Activated T-helper 17 cell treated with anti-CD3 and anti-CD28 coated beads, Interleukin-2, amount 50 U/mL, for 72 hours (primary cell): ENCODE measurements at regions not wholly inside any gene's neighbourhood (a gene's known extent, or its start where the extent isn't known, plus 50 kb on each side); places are given as distances from the start of the nearest gene placed in this dataset.

ENCODE experiments used
- ATAC-seq: fragments of 150-1000 bp; cut with Tn5 transposase; replicated peaks from 2 replicates; pipeline ENCODE4 v1.10.0; 2021; ENCODE audit warnings: mild to moderate bottlenecking, moderate library complexity
- H3K27ac Mint-ChIP-seq: one replicate; pipeline ENCODE4 v1.8.0; 2022; ENCODE audit warnings: mixed read lengths
- H3K27me3 Mint-ChIP-seq: one replicate; pipeline ENCODE4 v1.8.0; 2022; ENCODE audit warnings: mixed read lengths
- H3K36me3 Mint-ChIP-seq: one replicate; pipeline ENCODE4 v1.8.0; 2022; ENCODE audit warnings: low read depth, mild to moderate bottlenecking, mixed read lengths
- H3K4me1 Mint-ChIP-seq: one replicate; pipeline ENCODE4 v1.8.0; 2022; ENCODE audit warnings: mixed read lengths
- H3K4me3 Mint-ChIP-seq: one replicate; pipeline ENCODE4 v1.8.0; 2022; ENCODE audit warnings: mild to moderate bottlenecking, mixed read lengths
- H3K9me3 Mint-ChIP-seq: one replicate; pipeline ENCODE4 v1.8.0; 2022; ENCODE audit warnings: mixed read lengths

DNA sequence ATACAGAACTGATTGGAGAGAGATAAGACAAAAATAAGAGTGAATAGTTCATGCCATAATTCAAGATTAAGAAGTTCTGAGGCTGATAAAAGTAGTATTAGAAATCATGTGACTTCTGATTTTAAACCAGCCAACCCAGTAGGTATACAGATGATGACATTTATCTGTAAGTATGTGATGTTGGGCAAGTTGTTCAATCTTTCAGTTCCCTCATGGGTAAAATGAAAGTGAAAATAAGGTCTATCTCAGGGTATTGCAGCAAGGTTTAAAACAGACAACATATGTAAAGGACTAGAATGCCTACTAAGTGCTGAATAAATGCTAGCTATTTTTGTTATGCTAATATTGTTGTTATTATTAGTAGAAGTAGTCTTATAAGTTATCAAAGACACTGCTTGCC lies 1055.7 kb downstream of the NAALADL2 start:
- peaks cover 8% of the 10 kb centered on the region for H3K9me3 Mint-ChIP-seq
- no peaks in the 10 kb centered on the region for H3K4me1 Mint-ChIP-seq
- H3K4me3 Mint-ChIP-seq = no peak overlapping the region
- no peak for ATAC-seq
- H3K27ac Mint-ChIP-seq = no peak overlapping the region
- H3K27me3 Mint-ChIP-seq = no peaks in the 10 kb centered on the region
- H3K36me3 Mint-ChIP-seq = no peaks in the 10 kb centered on the region

DNA sequence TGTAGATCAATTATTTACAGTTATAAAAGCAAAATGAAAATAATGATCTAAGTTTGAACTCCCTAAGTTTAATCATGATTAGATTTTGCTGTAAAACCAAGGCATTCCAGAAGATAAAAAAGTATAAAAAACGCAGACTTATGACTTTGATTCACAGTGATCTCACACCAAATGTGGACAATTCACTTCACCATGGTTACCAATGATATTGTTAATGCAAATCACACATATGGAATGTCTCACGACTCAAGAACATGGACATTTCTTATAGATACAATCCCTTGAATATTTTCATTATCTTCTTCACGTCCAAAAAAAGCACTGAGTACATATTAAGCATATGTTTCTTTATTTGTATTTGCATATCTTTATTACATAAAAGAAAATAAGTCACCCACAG lies 1054.2 kb downstream of the NAALADL2 start:
- H3K4me1 Mint-ChIP-seq = no peaks in the 10 kb centered on the region
- no peak overlapping the region for H3K4me3 Mint-ChIP-seq
- no peak for ATAC-seq
- H3K9me3 Mint-ChIP-seq = peaks cover 6% of the 10 kb centered on the region
- H3K36me3 Mint-ChIP-seq = no peaks in the 10 kb centered on the region
- H3K27me3 Mint-ChIP-seq = no peaks in the 10 kb centered on the region
- H3K27ac Mint-ChIP-seq = no peak overlapping the region

GRCh38 chr3:175911937-175912336 lies 1052.8 kb downstream of the NAALADL2 start:
- no peaks in the 10 kb centered on the region for H3K4me1 Mint-ChIP-seq
- peaks cover 3% of the 10 kb centered on the region for H3K9me3 Mint-ChIP-seq
- H3K27ac Mint-ChIP-seq = no peak overlapping the region
- H3K27me3 Mint-ChIP-seq = no peaks in the 10 kb centered on the region
- no peak overlapping the region for H3K4me3 Mint-ChIP-seq
- no peak for ATAC-seq
- no peaks in the 10 kb centered on the region for H3K36me3 Mint-ChIP-seq

DNA sequence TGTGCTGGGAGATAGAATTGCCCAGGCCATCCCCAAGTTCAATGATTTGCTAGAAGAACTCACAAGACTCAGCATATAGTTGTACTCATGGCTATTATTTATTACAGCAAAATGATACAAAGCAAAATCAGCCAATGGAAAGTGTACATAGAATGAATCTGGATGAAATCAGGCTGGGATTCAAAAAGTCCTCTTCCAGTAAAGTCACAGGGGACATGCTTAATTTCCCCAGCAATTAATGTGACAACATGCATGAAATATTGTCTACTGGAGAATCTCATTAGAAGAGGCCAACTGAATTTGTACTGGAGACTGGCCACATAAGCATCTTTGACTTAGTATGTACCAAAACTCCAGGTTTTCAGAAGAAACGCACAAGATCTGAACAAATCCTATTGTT lies 1043.1 kb downstream of the NAALADL2 start:
- Mint-ChIP-seq H3K9me3 (peaks cover 5% of the 10 kb centered on the region), H3K27ac (no peak overlapping the region), H3K27me3 (no peaks in the 10 kb centered on the region), H3K36me3 (no peaks in the 10 kb centered on the region), H3K4me1 (no peaks in the 10 kb centered on the region), H3K4me3 (no peak overlapping the region)
- ATAC-seq = no peak

- no peak overlapping the region for H3K4me3 Mint-ChIP-seq
- H3K4me1 Mint-ChIP-seq = no peaks in the 10 kb centered on the region
- H3K27me3 Mint-ChIP-seq = no peaks in the 10 kb centered on the region
- H3K27ac Mint-ChIP-seq = no peak overlapping the region
- H3K9me3 Mint-ChIP-seq = no peaks in the 10 kb centered on the region
- no peaks in the 10 kb centered on the region for H3K36me3 Mint-ChIP-seq
- no peak for ATAC-seq
Measured at GRCh38 chr3:175898194-175898593, 1039.1 kb downstream of the NAALADL2 start.

DNA sequence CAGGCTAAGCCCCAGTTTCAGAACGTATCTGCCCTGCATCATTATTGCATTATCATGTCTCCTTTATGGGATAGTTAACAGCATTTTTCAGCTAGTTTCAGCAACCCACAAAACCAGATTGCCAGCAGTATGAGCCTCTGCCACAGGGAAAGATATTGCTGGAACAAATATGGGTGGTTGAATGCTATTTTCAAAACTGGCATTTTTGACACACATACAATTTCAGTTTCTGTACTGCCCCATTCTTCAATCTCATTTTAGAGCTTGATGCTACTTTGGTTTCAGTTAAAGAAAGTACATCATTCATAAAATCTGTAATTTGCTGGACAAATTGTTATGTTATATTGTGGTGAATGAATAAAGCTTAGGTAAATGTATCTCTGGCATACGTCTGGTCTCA lies 1037.5 kb downstream of the NAALADL2 start:
- Mint-ChIP-seq H3K27ac (no peak overlapping the region), H3K4me3 (no peak overlapping the region), H3K9me3 (no peaks in the 10 kb centered on the region), H3K27me3 (no peaks in the 10 kb centered on the region), H3K4me1 (no peaks in the 10 kb centered on the region), H3K36me3 (no peaks in the 10 kb centered on the region)
- ATAC-seq = no peak

GRCh38 chr3:175895731-175896130 lies 1036.6 kb downstream of the NAALADL2 start:
- no peak overlapping the region for H3K27ac Mint-ChIP-seq
- H3K27me3 Mint-ChIP-seq = no peaks in the 10 kb centered on the region
- no peaks in the 10 kb centered on the region for H3K36me3 Mint-ChIP-seq
- H3K9me3 Mint-ChIP-seq = no peaks in the 10 kb centered on the region
- no peak overlapping the region for H3K4me3 Mint-ChIP-seq
- no peak for ATAC-seq
- H3K4me1 Mint-ChIP-seq = no peaks in the 10 kb centered on the region

DNA sequence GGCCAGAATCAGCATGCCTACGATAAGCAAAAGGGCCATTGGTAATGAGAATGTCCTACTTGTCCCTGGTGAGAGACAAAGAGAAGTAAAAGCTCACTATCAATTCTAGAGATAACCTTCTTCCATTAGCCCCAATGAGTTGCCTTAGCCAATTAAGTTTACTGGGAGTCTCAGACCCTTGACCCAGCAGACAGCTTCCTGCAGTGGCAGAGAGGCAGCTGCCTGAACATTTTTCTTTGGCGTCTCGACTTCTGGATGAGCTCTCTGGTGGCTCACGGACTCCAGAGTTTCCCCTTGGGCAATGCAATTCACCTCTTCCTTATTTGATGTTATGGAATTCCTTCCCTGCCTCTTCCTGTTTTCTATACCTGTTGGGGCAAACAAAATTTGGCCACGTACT lies 1034.4 kb downstream of the NAALADL2 start:
- H3K27me3 Mint-ChIP-seq = no peaks in the 10 kb centered on the region
- H3K4me3 Mint-ChIP-seq = no peak overlapping the region
- H3K4me1 Mint-ChIP-seq = no peaks in the 10 kb centered on the region
- no peak overlapping the region for H3K27ac Mint-ChIP-seq
- no peaks in the 10 kb centered on the region for H3K9me3 Mint-ChIP-seq
- ATAC-seq = no peak
- no peaks in the 10 kb centered on the region for H3K36me3 Mint-ChIP-seq

DNA sequence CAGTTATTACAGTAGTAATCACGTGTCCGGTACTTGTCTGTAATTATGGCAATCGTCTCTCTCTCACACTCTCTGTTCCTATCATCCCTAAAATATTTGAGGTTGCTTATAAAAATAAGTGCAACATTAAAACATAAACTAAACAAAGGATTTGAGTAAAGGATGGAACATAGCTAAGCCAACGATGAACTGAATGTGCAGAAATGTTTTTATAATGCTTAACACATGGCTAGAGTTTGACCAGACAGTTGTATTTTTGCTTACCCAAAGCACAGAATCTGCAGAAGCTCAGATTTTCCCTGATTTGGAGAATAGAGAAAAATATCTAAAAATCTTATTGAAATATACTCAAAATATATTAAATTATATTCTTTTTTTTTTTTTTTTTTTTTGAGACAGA lies 1030.9 kb downstream of the NAALADL2 start:
- no peak overlapping the region for H3K4me3 Mint-ChIP-seq
- H3K36me3 Mint-ChIP-seq = no peaks in the 10 kb centered on the region
- ATAC-seq = no peak
- H3K27ac Mint-ChIP-seq = no peak overlapping the region
- H3K4me1 Mint-ChIP-seq = no peaks in the 10 kb centered on the region
- H3K27me3 Mint-ChIP-seq = no peaks in the 10 kb centered on the region
- H3K9me3 Mint-ChIP-seq = no peaks in the 10 kb centered on the region

GRCh38 chr3:175885231-175885766 lies 1026.2 kb downstream of the NAALADL2 start:
- no peak for ATAC-seq
- Mint-ChIP-seq H3K27ac (no peak overlapping the region), H3K36me3 (no peaks in the 10 kb centered on the region), H3K4me3 (no peak overlapping the region), H3K9me3 (peaks cover 21% of the 10 kb centered on the region), H3K4me1 (no peaks in the 10 kb centered on the region), H3K27me3 (no peaks in the 10 kb centered on the region)

DNA sequence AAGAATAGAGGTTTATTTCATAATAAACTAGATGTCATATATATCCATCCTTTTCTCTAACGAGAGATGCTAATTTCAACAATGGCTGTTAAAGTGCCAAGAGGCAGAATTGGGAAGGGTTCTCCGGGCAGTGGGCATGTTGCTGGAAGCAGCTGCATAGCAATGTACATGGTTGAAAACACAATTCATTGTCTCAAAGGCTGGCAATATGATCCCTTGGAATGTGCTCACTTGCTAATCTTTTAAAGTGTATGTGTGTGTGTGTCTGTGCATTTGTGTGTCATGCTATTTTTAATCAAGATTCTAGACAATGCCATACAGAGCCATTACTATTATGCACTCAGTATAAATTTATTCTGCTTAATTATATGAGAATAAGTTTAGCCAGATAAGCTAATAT lies 1020.3 kb downstream of the NAALADL2 start:
- Mint-ChIP-seq H3K27me3 (no peaks in the 10 kb centered on the region), H3K9me3 (peaks cover 16% of the 10 kb centered on the region), H3K4me1 (no peaks in the 10 kb centered on the region), H3K4me3 (no peak overlapping the region), H3K27ac (no peak overlapping the region), H3K36me3 (no peaks in the 10 kb centered on the region)
- ATAC-seq = no peak

- Mint-ChIP-seq H3K4me1 (no peaks in the 10 kb centered on the region), H3K4me3 (no peak overlapping the region), H3K27me3 (no peaks in the 10 kb centered on the region), H3K9me3 (no peaks in the 10 kb centered on the region), H3K36me3 (no peaks in the 10 kb centered on the region), H3K27ac (no peak overlapping the region)
- no peak for ATAC-seq
Measured at GRCh38 chr3:175869404-175869803, 1010.3 kb downstream of the NAALADL2 start.

GRCh38 chr3:175868626-175869025 lies 1009.5 kb downstream of the NAALADL2 start:
- Mint-ChIP-seq H3K27me3 (no peaks in the 10 kb centered on the region), H3K4me1 (no peaks in the 10 kb centered on the region), H3K36me3 (no peaks in the 10 kb centered on the region), H3K27ac (no peak overlapping the region), H3K4me3 (no peak overlapping the region), H3K9me3 (no peaks in the 10 kb centered on the region)
- ATAC-seq = no peak

DNA sequence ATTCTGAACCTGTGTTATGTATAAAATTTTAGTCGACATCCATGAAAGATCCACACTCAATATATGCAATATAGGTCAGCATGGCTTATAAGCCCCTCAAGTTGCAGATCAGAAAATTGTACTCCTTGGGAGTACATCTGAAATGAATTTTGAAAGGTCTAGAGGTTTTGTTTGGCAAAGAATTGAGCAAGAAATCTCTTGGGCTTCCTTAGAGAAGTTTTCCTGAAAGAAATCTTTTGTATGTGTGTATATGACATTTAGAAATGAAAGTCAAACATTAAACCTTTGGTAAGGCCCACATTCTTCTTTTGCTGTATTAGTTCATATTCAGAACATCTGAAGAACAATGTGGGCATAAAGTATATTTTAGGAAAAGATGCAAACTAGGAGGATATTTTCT lies 1006.6 kb downstream of the NAALADL2 start:
- Mint-ChIP-seq H3K4me1 (no peaks in the 10 kb centered on the region), H3K36me3 (no peaks in the 10 kb centered on the region), H3K4me3 (no peak overlapping the region), H3K9me3 (no peaks in the 10 kb centered on the region), H3K27me3 (no peaks in the 10 kb centered on the region), H3K27ac (no peak overlapping the region)
- ATAC-seq = no peak

- no peak overlapping the region for H3K27ac Mint-ChIP-seq
- peaks cover 3% of the 10 kb centered on the region for H3K27me3 Mint-ChIP-seq
- no peak overlapping the region for H3K4me3 Mint-ChIP-seq
- no peaks in the 10 kb centered on the region for H3K4me1 Mint-ChIP-seq
- no peak for ATAC-seq
- no peaks in the 10 kb centered on the region for H3K9me3 Mint-ChIP-seq
- H3K36me3 Mint-ChIP-seq = no peaks in the 10 kb centered on the region
Measured at GRCh38 chr3:175861916-175862315, 1002.8 kb downstream of the NAALADL2 start.
